ENCODE measurements at regions not wholly inside any gene's neighbourhood (a gene's known extent, or its start where the extent isn't known, plus 50 kb on each side); places are given as distances from the start of the nearest gene placed in this dataset.

GRCh38 chr4:11005300-11005699, 320.7 kb upstream of the CLNK start:
- Histone ChIP-seq H3K36me3 (ENCODE audit: control insufficient read depth in 1 of 2, insufficient read depth in 2 of 2, low read length in 2 of 2) (no peaks in the 10 kb centered on the region), H3K4me3 (replicated peaks in 1 of 2; ENCODE audit: low read depth in 1 of 2, low read length in 2 of 2) (no peak overlapping the region), H3K79me2 (ENCODE audit: insufficient read depth, low read length) (no peaks in the 10 kb centered on the region), H3K27me3 (ENCODE audit: insufficient read depth, low read length) (no peaks in the 10 kb centered on the region), H3K27ac (ENCODE audit: low read depth, low read length) (no peak overlapping the region), H3K9ac (ENCODE audit: low read length) (no peak overlapping the region), H3K9me3 (ENCODE audit: control insufficient read depth in 1 of 2, insufficient read depth in 1 of 2, low read depth in 1 of 2, low read length in 2 of 2) (no peaks in the 10 kb centered on the region), H2AFZ (ENCODE audit: low read depth, low read length, poor library complexity, severe bottlenecking) (no peak overlapping the region), H4K20me1 (ENCODE audit: insufficient read depth) (no peaks in the 10 kb centered on the region), H3K4me1 (ENCODE audit: control insufficient read depth in 1 of 2, insufficient read depth in 2 of 2, low read length in 2 of 2) (no peaks in the 10 kb centered on the region), H3K4me2 (ENCODE audit: low read length) (no peak overlapping the region), H3K9me2 (ENCODE audit: insufficient read depth) (no peaks in the 10 kb centered on the region)
- ChIA-PET CTCF (no interaction called here), POLR2A (no interaction called here), RAD21 (ENCODE audit: low non-redundant PET in 1 of 2, low total read pairs in 2 of 2, uncharacterized antibody in 2 of 2, unreplicated experiment in 2 of 2) (no interaction called here)
- TF ChIP-seq EZH2 (IDR thresholded peaks at IDR 0.05) (no peak), CTCF (IDR thresholded peaks at IDR 0.05 in 2 of 3, conservative IDR thresholded peaks at IDR 0.05 in 1 of 3; ENCODE audit: borderline replicate concordance in 1 of 3, insufficient read depth in 1 of 3, low read depth in 2 of 3, low read length in 2 of 3) (no peak), POLR2AphosphoS5 (IDR thresholded peaks at IDR 0.05; ENCODE audit: low read depth, low read length) (no peak), JUND (IDR thresholded peaks at IDR 0.05) (no peak), SRF (IDR thresholded peaks at IDR 0.05; ENCODE audit: low read depth) (no peak), FOSL1 (IDR thresholded peaks at IDR 0.05; ENCODE audit: low read depth) (no peak), REST (IDR thresholded peaks at IDR 0.05; ENCODE audit: low read depth) (no peak), SIN3A (IDR thresholded peaks at IDR 0.05; ENCODE audit: low read depth) (no peak)
- ATAC-seq (no peak), DNase-seq (ENCODE audit: low read depth, low spot score) (no peak)
- intact Hi-C loops (cut with micrococcal nuclease) = no loop called here
- no TSS peak for BruUV-seq (replicated peaks)
